Type B pancreatic cell (in vitro differentiated cells): ENCODE measurements at regions not wholly inside any gene's neighbourhood (a gene's known extent, or its start where the extent isn't known, plus 50 kb on each side); places are given as distances from the start of the nearest gene placed in this dataset.

Source experiments
- DNase-seq: peaks from one replicate; pipeline ENCODE4 v3.0.0; 2021; ENCODE audit warnings: mixed read lengths; ENCODE audit not compliant: unreplicated experiment; ENCODE audit errors: extremely low spot score
- H3K27ac Mint-ChIP-seq: 2 replicates; pipeline ENCODE4 v1.8.0; 2021; ENCODE audit warnings: mild to moderate bottlenecking, mixed read lengths
- H3K27me3 Mint-ChIP-seq: 2 replicates; pipeline ENCODE4 v1.8.0; 2021; ENCODE audit warnings: mixed read lengths
- H3K36me3 Mint-ChIP-seq: 2 replicates; pipeline ENCODE4 v1.8.0; 2021; ENCODE audit warnings: mixed read lengths
- H3K4me1 Mint-ChIP-seq: one replicate; pipeline ENCODE4 v1.8.0; 2021; ENCODE audit warnings: mixed read lengths; ENCODE audit not compliant: unreplicated experiment
- H3K4me3 Mint-ChIP-seq: 2 replicates; pipeline ENCODE4 v1.8.0; 2021; ENCODE audit warnings: mild to moderate bottlenecking, mixed read lengths
- H3K9me3 Mint-ChIP-seq: 2 replicates; pipeline ENCODE4 v1.8.0; 2021; ENCODE audit warnings: mixed read lengths
- CTCF ChIP-seq: fragments of 200-600 bp; sonication (generic); conservative IDR thresholded peaks from 2 replicates; pipeline ENCODE4 v1.5.0; 2021; ENCODE audit warnings: antibody characterized with exemption, mild to moderate bottlenecking

GRCh38 chr5:61894046-61894445 is 412.0 kb upstream of the KIF2A start:
- H3K9me3 Mint-ChIP-seq: peaks cover 6% of the 10 kb centered on the region
- peaks cover 6% of the 10 kb centered on the region for H3K27me3 Mint-ChIP-seq
- H3K4me1 Mint-ChIP-seq: no peaks in the 10 kb centered on the region
- no peak for TF ChIP-seq CTCF
- no peak overlapping the region for H3K27ac Mint-ChIP-seq
- H3K4me3 Mint-ChIP-seq: no peak overlapping the region
- H3K36me3 Mint-ChIP-seq: no peaks in the 10 kb centered on the region
- no peak for DNase-seq

DNA sequence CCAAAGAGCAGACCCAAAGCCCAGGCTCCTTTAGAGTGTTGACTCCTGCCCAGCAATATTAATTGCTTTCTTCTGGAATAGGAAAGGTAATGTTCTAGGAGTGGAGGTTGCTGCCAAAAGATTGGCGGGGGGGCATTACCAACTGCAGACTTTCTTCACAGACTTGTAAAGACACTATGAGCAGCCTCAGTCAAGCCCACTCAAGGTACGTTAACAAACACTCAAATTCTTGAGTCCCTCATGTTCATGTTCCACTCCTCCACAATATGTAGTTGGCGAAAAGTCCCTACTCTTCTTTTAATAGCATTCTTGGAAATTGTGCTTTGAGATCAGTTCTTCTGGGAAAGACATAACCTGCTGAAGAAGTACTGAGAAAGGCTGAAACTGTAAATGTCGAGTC is 409.2 kb upstream of the KIF2A start:
- Mint-ChIP-seq H3K27me3 (peaks cover 7% of the 10 kb centered on the region), H3K9me3 (peaks cover 6% of the 10 kb centered on the region), H3K36me3 (no peaks in the 10 kb centered on the region), H3K4me1 (no peaks in the 10 kb centered on the region), H3K27ac (no peak overlapping the region), H3K4me3 (no peak overlapping the region)
- TF ChIP-seq CTCF: no peak
- no peak for DNase-seq

DNA sequence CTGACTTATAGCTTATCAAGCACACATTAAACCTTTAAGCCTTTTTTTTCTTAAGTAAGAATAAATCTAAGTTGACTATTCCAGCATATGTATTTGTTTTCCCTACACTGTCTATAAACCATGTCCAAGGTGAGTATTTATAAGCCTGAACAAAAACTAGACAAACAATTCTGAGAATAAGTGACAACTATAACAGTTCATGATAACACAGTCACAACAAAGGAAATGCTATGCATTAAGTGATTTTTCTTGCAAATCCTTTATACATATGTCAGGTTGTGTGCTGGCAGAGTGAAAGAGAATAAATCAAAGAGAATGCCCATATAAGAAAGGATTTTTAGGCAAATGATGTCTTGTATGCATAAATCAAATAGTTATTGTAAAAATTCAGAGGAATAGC is 408.8 kb upstream of the KIF2A start:
- H3K27me3 Mint-ChIP-seq: peaks cover 7% of the 10 kb centered on the region
- no peak overlapping the region for H3K27ac Mint-ChIP-seq
- TF ChIP-seq CTCF: no peak
- DNase-seq: no peak
- no peaks in the 10 kb centered on the region for H3K4me1 Mint-ChIP-seq
- H3K4me3 Mint-ChIP-seq: no peak overlapping the region
- H3K36me3 Mint-ChIP-seq: no peaks in the 10 kb centered on the region
- H3K9me3 Mint-ChIP-seq: peaks cover 6% of the 10 kb centered on the region

DNA sequence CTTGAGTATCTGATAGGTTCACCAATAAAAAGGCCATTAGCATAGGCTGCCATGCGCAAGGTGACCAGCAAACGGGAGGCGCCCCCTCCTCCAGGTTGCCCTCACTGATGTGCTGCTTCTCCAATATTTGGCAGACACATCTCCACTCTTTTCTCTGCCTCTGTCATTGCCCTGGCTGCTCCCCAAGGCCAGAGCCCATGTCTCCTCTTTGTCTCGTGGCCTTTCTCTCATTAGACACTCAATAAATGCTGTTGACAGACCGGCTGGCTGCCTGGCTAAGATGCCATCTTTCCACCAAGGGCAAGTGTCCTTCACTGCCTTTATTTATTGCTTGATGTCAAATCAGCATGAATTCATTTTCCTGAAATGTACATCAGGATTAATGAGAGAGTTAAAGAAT is 404.0 kb upstream of the KIF2A start:
- Mint-ChIP-seq H3K4me1 (no peaks in the 10 kb centered on the region), H3K36me3 (no peaks in the 10 kb centered on the region), H3K27ac (no peak overlapping the region), H3K27me3 (peaks cover 9% of the 10 kb centered on the region), H3K9me3 (no peaks in the 10 kb centered on the region), H3K4me3 (no peak overlapping the region)
- TF ChIP-seq CTCF: no peak
- DNase-seq: no peak

DNA sequence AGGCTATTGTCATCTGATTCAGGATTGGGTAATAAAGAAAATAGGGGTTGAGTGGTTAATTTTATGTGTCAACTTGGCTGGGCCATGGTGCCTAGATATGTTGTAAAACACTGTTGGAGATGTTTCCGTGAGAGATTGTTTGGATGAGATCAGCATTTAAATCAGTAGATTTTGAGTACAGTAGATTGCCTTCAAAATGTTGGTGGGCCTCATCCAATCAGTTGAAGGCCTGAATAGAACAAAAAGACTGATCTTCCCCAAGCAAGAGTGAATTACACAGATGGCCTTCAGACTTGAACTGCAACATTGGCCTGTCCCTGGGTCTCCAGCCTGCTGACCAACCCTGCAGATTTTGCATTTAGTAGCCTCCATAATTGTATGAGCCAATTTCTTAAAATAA is 401.3 kb upstream of the KIF2A start:
- H3K4me1 Mint-ChIP-seq: no peaks in the 10 kb centered on the region

More for the DNA sequence above, 401.3 kb upstream of the KIF2A start:
- Mint-ChIP-seq H3K4me3 (no peak overlapping the region), H3K9me3 (no peaks in the 10 kb centered on the region), H3K27ac (no peak overlapping the region), H3K36me3 (no peaks in the 10 kb centered on the region), H3K27me3 (peaks cover 5% of the 10 kb centered on the region)
- DNase-seq: no peak
- no peak for TF ChIP-seq CTCF
